HUDEP-2 (cell line): ENCODE measurements at regions not wholly inside any gene's neighbourhood (a gene's known extent, or its start where the extent isn't known, plus 50 kb on each side); places are given as distances from the start of the nearest gene placed in this dataset.
"Not testable (repeated sequence)": the region's sequence is repeated elsewhere in the genome, so short reads cannot be mapped to it uniquely, and the experiment has no call there.

Experiments
- DNase-seq, 76 experiments: peaks; one replicate each; lab custom pipeline; 2025; ENCODE audit not compliant: unreplicated experiment in 76 of 76; lab: John Stamatoyannopoulos, UW

GRCh38 chr4:60709061-60709460 lies 491.1 kb upstream of the ADGRL3 start:
- DNase-seq: no peak

GRCh38 chr4:60718874-60719273 lies 481.3 kb upstream of the ADGRL3 start:
- DNase-seq: no peak

GRCh38 chr4:60721685-60722084 lies 478.4 kb upstream of the ADGRL3 start:
- no peak for DNase-seq

GRCh38 chr4:60723796-60724195 lies 476.3 kb upstream of the ADGRL3 start:
- no peak for DNase-seq

- no peak for DNase-seq
These were observed 475.5 kb upstream of the ADGRL3 start for GRCh38 chr4:60724623-60725022.

GRCh38 chr4:60726779-60727178 lies 473.3 kb upstream of the ADGRL3 start:
- DNase-seq: no peak

GRCh38 chr4:60729194-60729593 lies 470.9 kb upstream of the ADGRL3 start:
- DNase-seq: no peak

GRCh38 chr4:60729764-60730163 lies 470.4 kb upstream of the ADGRL3 start:
- not testable (repeated sequence) for DNase-seq

- DNase-seq: no peak
These were observed 462.3 kb upstream of the ADGRL3 start for GRCh38 chr4:60737858-60738257.

GRCh38 chr4:60743654-60744053 lies 456.5 kb upstream of the ADGRL3 start:
- DNase-seq: no peak

GRCh38 chr4:60744767-60745166 lies 455.4 kb upstream of the ADGRL3 start:
- DNase-seq: no peak

- no peak for DNase-seq
These were observed 454.1 kb upstream of the ADGRL3 start for GRCh38 chr4:60745800-60746571.

- no peak for DNase-seq
These were observed 449.2 kb upstream of the ADGRL3 start for GRCh38 chr4:60750962-60751361.

- DNase-seq: no peak
These were observed 442.0 kb upstream of the ADGRL3 start for GRCh38 chr4:60757986-60758680.

- no peak for DNase-seq
These were observed 440.4 kb upstream of the ADGRL3 start for GRCh38 chr4:60759518-60760245.

- no peak for DNase-seq
These were observed 419.3 kb upstream of the ADGRL3 start for GRCh38 chr4:60780874-60781273.

GRCh38 chr4:60790608-60791007 lies 409.5 kb upstream of the ADGRL3 start:
- no peak for DNase-seq

GRCh38 chr4:60794372-60794771 lies 405.8 kb upstream of the ADGRL3 start:
- DNase-seq: no peak

- DNase-seq: no peak
These were observed 400.9 kb upstream of the ADGRL3 start for GRCh38 chr4:60799214-60799613.

- DNase-seq: no peak
These were observed 399.4 kb upstream of the ADGRL3 start for GRCh38 chr4:60800701-60801100.

GRCh38 chr4:60805500-60806313 lies 394.4 kb upstream of the ADGRL3 start:
- DNase-seq: peak in 4 of 76 experiments; percentile 3 to 22 (median 8)
